SK-N-SH treated with all-trans-retinoic acid at 6 μM for 48 hours (cell line): ENCODE measurements at regions not wholly inside any gene's neighbourhood (a gene's known extent, or its start where the extent isn't known, plus 50 kb on each side); places are given as distances from the start of the nearest gene placed in this dataset.

Experiments
- ATAC-seq: fragments of 200-7000 bp; cut with Tn5 transposase; 3 replicates; pipeline ENCODE4 v1.9.1; 2020; ENCODE audit warnings: mild to moderate bottlenecking, moderate library complexity
- ARNTL ChIP-seq: fragments of 450-650 bp; formaldehyde crosslinking; IDR thresholded peaks from 2 replicates; pipeline ENCODE4 v1.5.0; 2020; ENCODE audit warnings: low read depth, mild to moderate bottlenecking, moderate library complexity, borderline replicate concordance
- ESRRG ChIP-seq: fragments of 250-450 bp; sonication (Bioruptor Pico); IDR thresholded peaks from 2 replicates; pipeline ENCODE4 v1.6.1; 2021; ENCODE audit warnings: mild to moderate bottlenecking
- GLIS3 ChIP-seq: fragments of 250-450 bp; sonication (Bioruptor Pico); IDR thresholded peaks from 2 replicates; pipeline ENCODE4 v1.5.0; 2020; ENCODE audit warnings: mild to moderate bottlenecking, moderate library complexity
- ISL1 ChIP-seq: fragments of 250-450 bp; sonication (Bioruptor Pico); IDR thresholded peaks from 2 replicates; pipeline ENCODE4 v2.1.2; 2022; ENCODE audit warnings: mild to moderate bottlenecking, moderate library complexity
- OSR1 ChIP-seq: fragments of 250-450 bp; sonication (Bioruptor Pico); IDR thresholded peaks from 2 replicates; pipeline ENCODE4 v1.8.0; 2022; ENCODE audit warnings: moderate library complexity, mild to moderate bottlenecking, inconsistent platforms
- PPARA ChIP-seq: fragments of 250-450 bp; sonication (Bioruptor Pico); IDR thresholded peaks from 2 replicates; pipeline ENCODE4 v1.5.0; 2020; ENCODE audit warnings: mild to moderate bottlenecking, borderline replicate concordance
- RARB ChIP-seq: fragments of 250-450 bp; sonication (Bioruptor Pico); IDR thresholded peaks from 2 replicates; pipeline ENCODE4 v1.8.0; 2021; ENCODE audit warnings: mild to moderate bottlenecking, moderate library complexity
- SNAI2 ChIP-seq: fragments of 250-450 bp; sonication (Bioruptor Pico); IDR thresholded peaks from 2 replicates; pipeline ENCODE4 v1.5.0; 2020; ENCODE audit warnings: mild to moderate bottlenecking, moderate library complexity
- TCF4 ChIP-seq: fragments of 250-450 bp; sonication (Bioruptor Pico); IDR thresholded peaks from 2 replicates; pipeline ENCODE4 v1.8.0; 2021; ENCODE audit warnings: mild to moderate bottlenecking, moderate library complexity, borderline replicate concordance
- ZC3H10 ChIP-seq: fragments of 250-450 bp; sonication (Bioruptor Pico); IDR thresholded peaks from 2 replicates; pipeline ENCODE4 v1.5.1; 2021; ENCODE audit warnings: mild to moderate bottlenecking, moderate library complexity
- ZFP3 ChIP-seq: fragments of 250-450 bp; sonication (Bioruptor Pico); IDR thresholded peaks from 2 replicates; pipeline ENCODE4 v1.5.0; 2020; ENCODE audit warnings: mild to moderate bottlenecking, moderate library complexity
- ZFP30 ChIP-seq: fragments of 450-650 bp; formaldehyde crosslinking; IDR thresholded peaks from 2 replicates; pipeline ENCODE4 v1.5.0; 2022; ENCODE audit warnings: mild to moderate bottlenecking, moderate library complexity
- ZNF565 ChIP-seq: fragments of 450-650 bp; formaldehyde crosslinking; conservative IDR thresholded peaks from 2 replicates; pipeline ENCODE4 v1.5.0; 2020; ENCODE audit warnings: low read depth, mild to moderate bottlenecking, moderate library complexity
- ZNF70 ChIP-seq: fragments of 450-650 bp; formaldehyde crosslinking; IDR thresholded peaks from 2 replicates; pipeline ENCODE4 v1.5.0; 2020; ENCODE audit warnings: mild to moderate bottlenecking, moderate library complexity
- ZNF8 ChIP-seq: fragments of 450-650 bp; formaldehyde crosslinking; IDR thresholded peaks from 2 replicates; pipeline ENCODE4 v1.5.0; 2020; ENCODE audit warnings: mild to moderate bottlenecking, moderate library complexity
- TF ChIP-seq, protein P1 (sequence below): fragments of 250-450 bp; sonication (Bioruptor Pico); IDR thresholded peaks from 2 replicates; pipeline ENCODE4 v1.8.0; 2021; ENCODE audit warnings: low read depth, mild to moderate bottlenecking, moderate library complexity, borderline replicate concordance
- TF ChIP-seq, protein P2 (sequence below): fragments of 250-450 bp; sonication (Bioruptor Pico); IDR thresholded peaks from 2 replicates; pipeline ENCODE4 v1.8.0; 2020; ENCODE audit warnings: mild to moderate bottlenecking, moderate library complexity, borderline replicate concordance
- TF ChIP-seq, protein P3 (sequence below): fragments of 250-450 bp; sonication (Bioruptor Pico); IDR thresholded peaks from 2 replicates; pipeline ENCODE4 v1.5.0; 2020; ENCODE audit warnings: mild to moderate bottlenecking, moderate library complexity
- TF ChIP-seq, protein P4 (sequence below): fragments of 250-450 bp; sonication (Bioruptor Pico); IDR thresholded peaks from 2 replicates; pipeline ENCODE4 v1.5.1; 2021; ENCODE audit warnings: mild to moderate bottlenecking, moderate library complexity

DNA sequence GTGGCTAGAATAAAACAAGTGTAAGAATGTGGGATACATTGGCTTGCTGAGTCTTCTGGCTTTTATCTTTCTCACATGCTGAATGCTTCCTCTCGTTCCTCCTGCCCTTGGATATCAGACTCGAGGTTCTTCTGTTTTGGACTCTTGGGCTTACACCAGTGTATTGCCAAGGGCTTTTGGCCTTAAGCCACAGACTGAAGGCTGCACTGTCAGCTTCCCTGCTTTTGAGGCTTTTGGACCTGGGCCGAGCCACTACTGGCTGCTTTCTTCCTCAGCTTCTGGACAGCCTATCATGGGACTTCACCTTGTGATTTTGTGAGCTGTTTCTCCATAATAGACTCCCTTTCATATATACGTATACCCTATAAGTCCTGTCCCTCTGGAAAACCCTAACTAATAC lies 300.9 kb upstream of the STXBP6 start:
- TF ChIP-seq ZFP3 (CRISPR knock-in tag) (no peak), RARB (CRISPR knock-in tag) (no peak), GLIS3 (CRISPR knock-in tag) (no peak), ZC3H10 (CRISPR knock-in tag) (no peak), TCF4 (CRISPR knock-in tag) (no peak), OSR1 (CRISPR knock-in tag) (no peak), ZNF565 (CRISPR knock-in tag) (no peak), PPARA (CRISPR knock-in tag) (no peak), ISL1 (CRISPR knock-in tag) (no peak), ESRRG (CRISPR knock-in tag) (no peak), SNAI2 (CRISPR knock-in tag) (no peak), ZNF8 (CRISPR knock-in tag) (no peak), ZNF70 (no peak), ZFP30 (CRISPR knock-in tag) (no peak), ARNTL (CRISPR knock-in tag) (no peak)
- TF ChIP-seq, protein P1, sequence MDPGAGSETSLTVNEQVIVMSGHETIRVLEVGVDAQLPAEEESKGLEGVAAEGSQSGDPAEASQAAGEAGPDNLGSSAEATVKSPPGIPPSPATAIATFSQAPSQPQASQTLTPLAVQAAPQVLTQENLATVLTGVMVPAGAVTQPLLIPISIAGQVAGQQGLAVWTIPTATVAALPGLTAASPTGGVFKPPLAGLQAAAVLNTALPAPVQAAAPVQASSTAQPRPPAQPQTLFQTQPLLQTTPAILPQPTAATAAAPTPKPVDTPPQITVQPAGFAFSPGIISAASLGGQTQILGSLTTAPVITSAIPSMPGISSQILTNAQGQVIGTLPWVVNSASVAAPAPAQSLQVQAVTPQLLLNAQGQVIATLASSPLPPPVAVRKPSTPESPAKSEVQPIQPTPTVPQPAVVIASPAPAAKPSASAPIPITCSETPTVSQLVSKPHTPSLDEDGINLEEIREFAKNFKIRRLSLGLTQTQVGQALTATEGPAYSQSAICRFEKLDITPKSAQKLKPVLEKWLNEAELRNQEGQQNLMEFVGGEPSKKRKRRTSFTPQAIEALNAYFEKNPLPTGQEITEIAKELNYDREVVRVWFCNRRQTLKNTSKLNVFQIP: no peak
- TF ChIP-seq, protein P2, sequence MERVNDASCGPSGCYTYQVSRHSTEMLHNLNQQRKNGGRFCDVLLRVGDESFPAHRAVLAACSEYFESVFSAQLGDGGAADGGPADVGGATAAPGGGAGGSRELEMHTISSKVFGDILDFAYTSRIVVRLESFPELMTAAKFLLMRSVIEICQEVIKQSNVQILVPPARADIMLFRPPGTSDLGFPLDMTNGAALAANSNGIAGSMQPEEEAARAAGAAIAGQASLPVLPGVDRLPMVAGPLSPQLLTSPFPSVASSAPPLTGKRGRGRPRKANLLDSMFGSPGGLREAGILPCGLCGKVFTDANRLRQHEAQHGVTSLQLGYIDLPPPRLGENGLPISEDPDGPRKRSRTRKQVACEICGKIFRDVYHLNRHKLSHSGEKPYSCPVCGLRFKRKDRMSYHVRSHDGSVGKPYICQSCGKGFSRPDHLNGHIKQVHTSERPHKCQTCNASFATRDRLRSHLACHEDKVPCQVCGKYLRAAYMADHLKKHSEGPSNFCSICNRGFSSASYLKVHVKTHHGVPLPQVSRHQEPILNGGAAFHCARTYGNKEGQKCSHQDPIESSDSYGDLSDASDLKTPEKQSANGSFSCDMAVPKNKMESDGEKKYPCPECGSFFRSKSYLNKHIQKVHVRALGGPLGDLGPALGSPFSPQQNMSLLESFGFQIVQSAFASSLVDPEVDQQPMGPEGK (CRISPR knock-in tag): no peak
- TF ChIP-seq, protein P3, sequence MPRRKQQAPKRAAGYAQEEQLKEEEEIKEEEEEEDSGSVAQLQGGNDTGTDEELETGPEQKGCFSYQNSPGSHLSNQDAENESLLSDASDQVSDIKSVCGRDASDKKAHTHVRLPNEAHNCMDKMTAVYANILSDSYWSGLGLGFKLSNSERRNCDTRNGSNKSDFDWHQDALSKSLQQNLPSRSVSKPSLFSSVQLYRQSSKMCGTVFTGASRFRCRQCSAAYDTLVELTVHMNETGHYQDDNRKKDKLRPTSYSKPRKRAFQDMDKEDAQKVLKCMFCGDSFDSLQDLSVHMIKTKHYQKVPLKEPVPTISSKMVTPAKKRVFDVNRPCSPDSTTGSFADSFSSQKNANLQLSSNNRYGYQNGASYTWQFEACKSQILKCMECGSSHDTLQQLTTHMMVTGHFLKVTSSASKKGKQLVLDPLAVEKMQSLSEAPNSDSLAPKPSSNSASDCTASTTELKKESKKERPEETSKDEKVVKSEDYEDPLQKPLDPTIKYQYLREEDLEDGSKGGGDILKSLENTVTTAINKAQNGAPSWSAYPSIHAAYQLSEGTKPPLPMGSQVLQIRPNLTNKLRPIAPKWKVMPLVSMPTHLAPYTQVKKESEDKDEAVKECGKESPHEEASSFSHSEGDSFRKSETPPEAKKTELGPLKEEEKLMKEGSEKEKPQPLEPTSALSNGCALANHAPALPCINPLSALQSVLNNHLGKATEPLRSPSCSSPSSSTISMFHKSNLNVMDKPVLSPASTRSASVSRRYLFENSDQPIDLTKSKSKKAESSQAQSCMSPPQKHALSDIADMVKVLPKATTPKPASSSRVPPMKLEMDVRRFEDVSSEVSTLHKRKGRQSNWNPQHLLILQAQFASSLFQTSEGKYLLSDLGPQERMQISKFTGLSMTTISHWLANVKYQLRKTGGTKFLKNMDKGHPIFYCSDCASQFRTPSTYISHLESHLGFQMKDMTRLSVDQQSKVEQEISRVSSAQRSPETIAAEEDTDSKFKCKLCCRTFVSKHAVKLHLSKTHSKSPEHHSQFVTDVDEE: no peak
- TF ChIP-seq, protein P4, sequence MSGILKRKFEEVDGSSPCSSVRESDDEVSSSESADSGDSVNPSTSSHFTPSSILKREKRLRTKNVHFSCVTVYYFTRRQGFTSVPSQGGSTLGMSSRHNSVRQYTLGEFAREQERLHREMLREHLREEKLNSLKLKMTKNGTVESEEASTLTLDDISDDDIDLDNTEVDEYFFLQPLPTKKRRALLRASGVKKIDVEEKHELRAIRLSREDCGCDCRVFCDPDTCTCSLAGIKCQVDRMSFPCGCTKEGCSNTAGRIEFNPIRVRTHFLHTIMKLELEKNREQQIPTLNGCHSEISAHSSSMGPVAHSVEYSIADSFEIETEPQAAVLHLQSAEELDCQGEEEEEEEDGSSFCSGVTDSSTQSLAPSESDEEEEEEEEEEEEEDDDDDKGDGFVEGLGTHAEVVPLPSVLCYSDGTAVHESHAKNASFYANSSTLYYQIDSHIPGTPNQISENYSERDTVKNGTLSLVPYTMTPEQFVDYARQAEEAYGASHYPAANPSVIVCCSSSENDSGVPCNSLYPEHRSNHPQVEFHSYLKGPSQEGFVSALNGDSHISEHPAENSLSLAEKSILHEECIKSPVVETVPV (CRISPR knock-in tag): no peak
- no peak for ATAC-seq

DNA sequence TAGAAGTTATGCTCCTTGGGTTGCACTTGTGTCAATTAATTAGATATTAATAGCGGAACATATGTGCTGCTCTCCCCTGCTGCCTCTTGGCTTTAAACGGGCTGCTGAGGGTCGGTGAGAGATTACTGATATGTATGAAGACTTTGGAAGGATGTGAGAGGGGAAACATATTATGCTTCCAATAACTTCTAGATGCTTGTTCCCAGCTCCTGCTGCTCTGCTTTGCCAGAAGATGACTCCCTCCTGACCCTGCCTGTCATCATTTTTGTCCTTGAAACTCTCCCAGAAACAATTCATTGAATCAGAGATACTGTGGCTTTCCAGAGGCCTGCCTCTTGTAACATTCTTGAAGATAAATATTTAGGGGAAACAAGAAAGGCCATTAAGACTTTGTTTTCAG lies 300.1 kb upstream of the STXBP6 start:
- TF ChIP-seq, protein P3: no peak
- no peak for TF ChIP-seq OSR1 (CRISPR knock-in tag)
- no peak for TF ChIP-seq ZNF70
- ATAC-seq: no peak

DNA sequence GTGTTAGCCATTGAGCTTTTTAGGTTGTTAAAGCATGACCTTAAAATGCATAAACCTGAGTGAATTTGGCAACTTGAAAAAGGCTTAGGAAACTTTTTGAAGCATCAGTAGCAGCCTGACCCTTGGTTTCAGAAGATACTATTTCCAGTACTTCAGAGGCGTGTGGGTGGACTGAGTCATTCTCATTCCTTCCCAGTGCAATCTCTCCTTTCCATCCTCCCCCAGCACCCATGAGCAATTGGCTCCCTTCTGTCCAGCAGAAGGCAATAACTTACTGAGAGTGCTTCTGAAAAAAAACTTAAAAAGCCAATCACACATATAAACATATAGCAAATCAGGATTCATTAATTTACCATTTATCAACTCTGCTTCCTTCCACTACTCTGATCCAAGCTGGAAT lies 299.3 kb upstream of the STXBP6 start:
- no peak for ATAC-seq
- TF ChIP-seq, protein P3: no peak
- TF ChIP-seq, protein P1: no peak
- TF ChIP-seq ARNTL (CRISPR knock-in tag): no peak
- TF ChIP-seq RARB (CRISPR knock-in tag): no peak
- TF ChIP-seq ESRRG (CRISPR knock-in tag): no peak
- TF ChIP-seq ZFP30 (CRISPR knock-in tag): no peak
- TF ChIP-seq, protein P4 (CRISPR knock-in tag): no peak
